Calu3 (cell line): ENCODE measurements at regions not wholly inside any gene's neighbourhood (a gene's known extent, or its start where the extent isn't known, plus 50 kb on each side); places are given as distances from the start of the nearest gene placed in this dataset.
"Not testable (repeated sequence)": the region's sequence is repeated elsewhere in the genome, so short reads cannot be mapped to it uniquely, and the experiment has no call there.

Experiments used
- BruUV-seq: library from RNA; stranded (reverse); fragments of 400-500 nt; replicated peaks from 2 replicates; lab custom pipeline; 2021; lab: Mats Ljungman, UMichigan
- CTCF ChIA-PET: fragments of 300-600 bp; sonication (Branson Sonifier 250); formaldehyde crosslinking; loops from one replicate; lab custom pipeline; 2022; ENCODE audit warnings: antibody characterized with exemption; lab: Charles Lee
- DNase-seq: peaks from one replicate; pipeline ENCODE4 v3.0.0; 2022
- H3K27ac Mint-ChIP-seq: one replicate; pipeline ENCODE4 v1.8.0; 2022; ENCODE audit warnings: mixed read lengths; ENCODE audit not compliant: unreplicated experiment
- H3K27me3 Mint-ChIP-seq: one replicate; pipeline ENCODE4 v1.8.0; 2022; ENCODE audit warnings: mixed read lengths; ENCODE audit not compliant: unreplicated experiment
- H3K36me3 Mint-ChIP-seq: one replicate; pipeline ENCODE4 v1.8.0; 2022; ENCODE audit warnings: mild to moderate bottlenecking, moderate library complexity, mixed read lengths; ENCODE audit not compliant: insufficient read depth, unreplicated experiment
- H3K4me1 Mint-ChIP-seq: one replicate; pipeline ENCODE4 v1.8.0; 2022; ENCODE audit warnings: mild to moderate bottlenecking, low read depth, mixed read lengths; ENCODE audit not compliant: unreplicated experiment
- H3K4me3 Mint-ChIP-seq: one replicate; pipeline ENCODE4 v1.8.0; 2022; ENCODE audit warnings: mild to moderate bottlenecking, low read depth, moderate library complexity, mixed read lengths; ENCODE audit not compliant: unreplicated experiment
- H3K9me3 Mint-ChIP-seq: one replicate; pipeline ENCODE4 v1.8.0; 2022; ENCODE audit warnings: low read depth, mixed read lengths; ENCODE audit not compliant: unreplicated experiment
- intact Hi-C: fragments of 100-400 bp; cut with micrococcal nuclease; formaldehyde crosslinking; loops from one replicate; pipeline ENCODE4 v1.10.0; 2022; ENCODE audit not compliant: unreplicated experiment
- TF ChIP-seq, protein P1 (sequence below): fragments of 200-600 bp; IDR thresholded peaks from one replicate; pipeline ENCODE4 v1.8.0; 2022; ENCODE audit warnings: antibody characterized with exemption; ENCODE audit not compliant: unreplicated experiment

GRCh38 chr11:15361316-15361715 lies 246.6 kb downstream of the INSC start:
- peaks cover 8% of the 10 kb centered on the region for H3K9me3 Mint-ChIP-seq
- H3K27ac Mint-ChIP-seq: no peak overlapping the region
- DNase-seq: no peak
- TF ChIP-seq, protein P1, sequence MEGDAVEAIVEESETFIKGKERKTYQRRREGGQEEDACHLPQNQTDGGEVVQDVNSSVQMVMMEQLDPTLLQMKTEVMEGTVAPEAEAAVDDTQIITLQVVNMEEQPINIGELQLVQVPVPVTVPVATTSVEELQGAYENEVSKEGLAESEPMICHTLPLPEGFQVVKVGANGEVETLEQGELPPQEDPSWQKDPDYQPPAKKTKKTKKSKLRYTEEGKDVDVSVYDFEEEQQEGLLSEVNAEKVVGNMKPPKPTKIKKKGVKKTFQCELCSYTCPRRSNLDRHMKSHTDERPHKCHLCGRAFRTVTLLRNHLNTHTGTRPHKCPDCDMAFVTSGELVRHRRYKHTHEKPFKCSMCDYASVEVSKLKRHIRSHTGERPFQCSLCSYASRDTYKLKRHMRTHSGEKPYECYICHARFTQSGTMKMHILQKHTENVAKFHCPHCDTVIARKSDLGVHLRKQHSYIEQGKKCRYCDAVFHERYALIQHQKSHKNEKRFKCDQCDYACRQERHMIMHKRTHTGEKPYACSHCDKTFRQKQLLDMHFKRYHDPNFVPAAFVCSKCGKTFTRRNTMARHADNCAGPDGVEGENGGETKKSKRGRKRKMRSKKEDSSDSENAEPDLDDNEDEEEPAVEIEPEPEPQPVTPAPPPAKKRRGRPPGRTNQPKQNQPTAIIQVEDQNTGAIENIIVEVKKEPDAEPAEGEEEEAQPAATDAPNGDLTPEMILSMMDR: no peak
- intact Hi-C loops: no loop called here
- H3K4me3 Mint-ChIP-seq: no peak overlapping the region
- H3K27me3 Mint-ChIP-seq: peaks cover 22% of the 10 kb centered on the region
- H3K4me1 Mint-ChIP-seq: no peaks in the 10 kb centered on the region
- H3K36me3 Mint-ChIP-seq: no peaks in the 10 kb centered on the region
- CTCF ChIA-PET: no interaction called here
- no TSS peak for BruUV-seq

DNA sequence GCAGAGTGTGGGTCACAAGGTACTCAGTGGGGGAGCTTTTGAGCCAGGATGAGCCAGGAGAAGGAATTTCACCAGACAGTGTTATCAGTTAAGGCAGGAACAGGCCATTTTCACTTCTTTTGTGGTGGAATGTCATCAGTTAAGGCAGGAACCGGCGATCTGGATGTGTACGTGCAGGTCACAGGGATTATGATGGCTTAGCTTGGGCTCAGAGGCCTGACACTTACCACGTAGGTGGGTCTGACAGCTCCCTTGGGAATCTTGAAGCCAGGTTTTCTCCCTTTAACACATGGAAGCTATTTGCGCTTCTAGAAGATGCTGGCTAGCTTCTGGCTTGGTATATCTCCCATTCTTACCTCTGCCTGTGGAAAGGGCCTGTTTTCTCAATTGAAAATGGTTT lies 250.6 kb downstream of the INSC start:
- BruUV-seq, H3K36me3 Mint-ChIP-seq, intact Hi-C loops, CTCF ChIA-PET, H3K9me3 Mint-ChIP-seq, H3K4me3 Mint-ChIP-seq, H3K4me1 Mint-ChIP-seq, H3K27ac Mint-ChIP-seq, DNase-seq: not testable (repeated sequence)
- peaks cover 26% of the 10 kb centered on the region for H3K27me3 Mint-ChIP-seq

GRCh38 chr11:15367695-15368094 lies 253.0 kb downstream of the INSC start:
- intact Hi-C loops: no loop called here
- Mint-ChIP-seq H3K9me3 (peaks cover 3% of the 10 kb centered on the region), H3K4me3 (no peak overlapping the region), H3K36me3 (no peaks in the 10 kb centered on the region), H3K4me1 (no peaks in the 10 kb centered on the region), H3K27ac (no peak overlapping the region), H3K27me3 (peaks cover 21% of the 10 kb centered on the region)
- TF ChIP-seq, protein P1: no peak
- CTCF ChIA-PET: no interaction called here
- DNase-seq: no peak
- no TSS peak for BruUV-seq

DNA sequence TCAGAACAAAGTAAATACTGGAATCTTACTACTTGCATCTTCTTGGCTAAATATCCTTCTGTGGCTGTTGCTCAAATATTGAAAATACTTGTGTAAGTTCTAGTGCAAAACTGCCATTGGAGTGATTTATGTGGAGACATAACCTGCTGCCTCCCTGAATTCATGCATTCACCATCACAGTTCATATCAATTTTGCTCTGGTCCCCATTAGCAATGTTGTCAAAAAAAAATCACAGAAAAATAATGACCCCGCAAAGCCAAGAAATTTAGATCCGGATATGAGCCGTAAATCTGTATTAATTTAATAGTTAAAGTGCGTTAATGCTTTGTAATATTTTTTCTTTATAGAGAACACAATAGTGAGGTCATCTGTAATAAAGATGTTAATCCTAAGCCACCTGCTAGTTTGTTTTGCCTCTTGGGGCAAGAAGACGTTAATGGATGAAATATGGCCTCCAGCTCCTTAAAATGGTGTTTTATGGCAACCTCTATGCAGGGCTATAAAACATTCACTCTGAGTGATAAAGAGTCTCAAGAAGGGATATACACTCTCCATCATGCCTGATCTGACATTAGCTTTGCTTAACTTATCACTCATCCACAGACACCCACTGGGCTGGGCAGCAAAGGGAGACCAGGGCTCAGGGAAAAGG lies 255.9 kb downstream of the INSC start:
- TF ChIP-seq, protein P1: no peak
- Mint-ChIP-seq H3K9me3 (peaks cover 5% of the 10 kb centered on the region), H3K27ac (no peak overlapping the region), H3K36me3 (no peaks in the 10 kb centered on the region), H3K27me3 (peaks cover 13% of the 10 kb centered on the region), H3K4me1 (no peaks in the 10 kb centered on the region), H3K4me3 (no peak overlapping the region)
- DNase-seq: no peak
- intact Hi-C loops: no loop called here
- no TSS peak for BruUV-seq
- CTCF ChIA-PET: no interaction called here

GRCh38 chr11:15371533-15371932 lies 256.8 kb downstream of the INSC start:
- TF ChIP-seq, protein P1: no peak
- H3K36me3 Mint-ChIP-seq: no peaks in the 10 kb centered on the region
- no TSS peak for BruUV-seq
- peaks cover 9% of the 10 kb centered on the region for H3K9me3 Mint-ChIP-seq
- H3K27me3 Mint-ChIP-seq: peaks cover 10% of the 10 kb centered on the region
- H3K4me3 Mint-ChIP-seq: no peak overlapping the region
- intact Hi-C loops: no loop called here
- no peaks in the 10 kb centered on the region for H3K4me1 Mint-ChIP-seq
- no peak for DNase-seq
- CTCF ChIA-PET: no interaction called here
- H3K27ac Mint-ChIP-seq: no peak overlapping the region
